ENCODE measurements at regions not wholly inside any gene's neighbourhood (a gene's known extent, or its start where the extent isn't known, plus 50 kb on each side); places are given as distances from the start of the nearest gene placed in this dataset.
"Not testable (repeated sequence)": the region's sequence is repeated elsewhere in the genome, so short reads cannot be mapped to it uniquely, and the experiment has no call there.

- H3K27ac ChIP-seq, result peak overlapping the region in 2 of 4 donors; percentile 58 to 80
- no peaks in the 10 kb centered on the region for H3K27me3 ChIP-seq
- DNase-seq, result no peak
- no peaks in the 10 kb centered on the region for H3K9me3 ChIP-seq
- peaks cover 9 to 44% (median 20%) of the 10 kb centered on the region in 3 donors for H3K4me1 ChIP-seq
- no peaks in the 10 kb centered on the region for H3K36me3 ChIP-seq
- WGBS, 2 donors, result 84 to 90% methylated on average over 1 of the region's 1 CpG
- TF ChIP-seq POLR2A (IDR thresholded peaks at IDR 0.05), result no peak
- H3K4me3 ChIP-seq, result no peak overlapping the region
- intact Hi-C loops (cut with DNase I), result no loop called here
Measured at GRCh38 chr4:38530486-38530885, 133.5 kb upstream of the KLF3 start.

- Histone ChIP-seq H3K27me3 (no peaks in the 10 kb centered on the region), H3K4me3 (no peak overlapping the region), H3K9me3 (no peaks in the 10 kb centered on the region), H3K27ac (no peak overlapping the region), H3K4me1 (peaks cover 9 to 44% (median 20%) of the 10 kb centered on the region in 3 donors), H3K36me3 (no peaks in the 10 kb centered on the region)
- DNase-seq, result no peak
- TF ChIP-seq POLR2A (IDR thresholded peaks at IDR 0.05) (no peak), CTCF (IDR thresholded peaks at IDR 0.05) (no peak)
- WGBS, 2 donors, result 73 to 79% methylated on average over 5 of the region's 5 CpGs
- intact Hi-C loops (cut with DNase I), result no loop called here
Measured at GRCh38 chr4:38531141-38531727, 132.8 kb upstream of the KLF3 start.

- WGBS, 2 donors, result 51 to 60% methylated on average over 6 of the region's 6 CpGs
- H3K27ac ChIP-seq, result peak overlapping the region in 3 of 4 donors; percentile 8 to 49 (median 49)
- no peaks in the 10 kb centered on the region for H3K36me3 ChIP-seq
- no peaks in the 10 kb centered on the region for H3K9me3 ChIP-seq
- no peak for TF ChIP-seq CTCF (IDR thresholded peaks at IDR 0.05)
- TF ChIP-seq POLR2A (IDR thresholded peaks at IDR 0.05), result no peak
- H3K4me3 ChIP-seq, result no peak overlapping the region
- no peaks in the 10 kb centered on the region for H3K27me3 ChIP-seq
- DNase-seq, result no peak
- peaks cover 9 to 58% (median 24%) of the 10 kb centered on the region in 3 donors for H3K4me1 ChIP-seq
- intact Hi-C loops (cut with DNase I), result no loop called here
Measured at GRCh38 chr4:38532908-38533499, 131.0 kb upstream of the KLF3 start.

- 33 to 42% methylated on average over 3 of the region's 3 CpGs for WGBS, 2 donors
- H3K27ac ChIP-seq, result peak overlapping the region in 2 of 4 donors; percentile 37 to 45
- H3K9me3 ChIP-seq, result no peaks in the 10 kb centered on the region
- H3K27me3 ChIP-seq, result no peaks in the 10 kb centered on the region
- no peak for DNase-seq
- H3K4me1 ChIP-seq, result peaks cover 7 to 52% (median 18%) of the 10 kb centered on the region in 3 donors
- H3K36me3 ChIP-seq, result no peaks in the 10 kb centered on the region
- no peak overlapping the region for H3K4me3 ChIP-seq
- intact Hi-C loops (cut with DNase I), result no loop called here
- TF ChIP-seq POLR2A (IDR thresholded peaks at IDR 0.05) (no peak), CTCF (IDR thresholded peaks at IDR 0.05) (no peak)
Measured at GRCh38 chr4:38534344-38535045, 129.5 kb upstream of the KLF3 start.

GRCh38 chr4:38535071-38535470 lies 128.9 kb upstream of the KLF3 start:
- Histone ChIP-seq H3K4me1 (peaks cover 3 to 46% (median 13%) of the 10 kb centered on the region in 3 donors), H3K27ac (peak overlapping the region in 3 of 4 donors; percentile 17 to 45 (median 37))
- H3K36me3 ChIP-seq; intact Hi-C loops (cut with DNase I); DNase-seq; H3K4me3 ChIP-seq; H3K27me3 ChIP-seq; H3K9me3 ChIP-seq: not testable (repeated sequence)
- 45 to 86% methylated on average over 1 of the region's 1 CpG for WGBS, 2 donors

GRCh38 chr4:38535717-38536116 lies 128.3 kb upstream of the KLF3 start:
- no peak for TF ChIP-seq POLR2A (IDR thresholded peaks at IDR 0.05)
- no peak for TF ChIP-seq CTCF (IDR thresholded peaks at IDR 0.05)
- Histone ChIP-seq H3K4me3 (no peak overlapping the region), H3K27me3 (no peaks in the 10 kb centered on the region), H3K36me3 (no peaks in the 10 kb centered on the region), H3K4me1 (peaks cover 3 to 45% (median 13%) of the 10 kb centered on the region in 3 donors), H3K9me3 (no peaks in the 10 kb centered on the region), H3K27ac (peak overlapping the region in 2 of 4 donors; percentile 37 to 45)
- WGBS, 2 donors, result 89 to 94% methylated on average over 3 to 4 of the region's 5 CpGs
- DNase-seq, result no peak
- intact Hi-C loops (cut with DNase I), result no loop called here
